ENCODE measurements at regions not wholly inside any gene's neighbourhood (a gene's known extent, or its start where the extent isn't known, plus 50 kb on each side); places are given as distances from the start of the nearest gene placed in this dataset.

DNA sequence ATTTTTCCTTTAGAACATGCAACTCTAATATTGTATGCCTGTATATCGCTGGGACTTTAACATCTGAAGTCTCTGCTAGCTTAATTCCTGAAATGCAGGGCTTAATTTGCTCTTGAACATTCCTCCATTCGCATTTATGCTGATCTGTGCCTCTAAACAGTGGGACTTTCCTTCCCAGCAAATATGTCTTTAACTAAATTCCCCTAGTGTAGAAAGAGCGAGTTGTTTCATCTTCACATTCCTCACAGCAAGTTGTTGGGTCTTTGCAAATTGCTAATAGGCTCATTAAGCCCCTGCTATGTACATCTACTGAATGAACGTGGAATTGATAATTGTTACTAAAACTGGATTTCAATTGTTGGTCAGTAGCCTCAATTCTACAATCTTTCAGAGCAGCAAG is 118.4 kb upstream of the OBI1 start:
- no peak for DNase-seq

DNA sequence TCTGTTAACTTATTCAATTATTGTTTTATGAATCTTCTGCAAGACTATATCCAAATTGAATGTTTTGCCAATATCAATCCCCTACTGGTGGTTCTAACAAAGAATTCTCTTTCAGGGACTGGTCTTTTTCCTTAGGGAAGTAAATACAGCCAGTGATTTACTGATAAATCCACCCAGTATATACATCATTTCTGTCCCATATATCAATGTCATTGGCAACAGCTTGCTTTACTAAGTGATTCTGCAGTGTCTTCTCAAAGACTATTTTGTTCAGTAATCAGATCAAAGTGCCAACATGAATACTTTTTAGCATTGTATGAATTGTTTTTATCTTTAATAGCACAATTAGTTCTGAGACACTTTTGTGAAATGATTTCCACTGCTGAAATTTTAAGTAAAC is 114.0 kb upstream of the OBI1 start:
- no peak for DNase-seq

DNA sequence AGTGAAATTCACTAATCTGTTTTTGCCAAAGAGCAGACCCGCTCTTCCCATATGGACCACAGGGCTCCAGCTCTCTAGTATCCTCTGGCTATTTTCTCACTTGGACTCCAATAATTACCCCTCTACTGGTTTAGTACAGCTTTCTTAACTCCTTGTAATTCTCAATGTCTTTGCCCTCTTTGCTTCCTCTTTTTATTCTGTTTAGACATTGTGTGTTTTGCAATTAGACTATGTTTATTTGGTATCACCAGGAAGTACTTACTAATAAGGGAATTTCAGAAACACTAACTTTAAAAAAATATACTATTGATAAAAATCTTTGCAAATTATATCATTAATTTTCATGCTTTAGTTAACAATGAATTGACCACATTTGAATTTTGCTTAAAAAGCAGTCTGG is 111.6 kb upstream of the OBI1 start:
- no peak for DNase-seq

DNA sequence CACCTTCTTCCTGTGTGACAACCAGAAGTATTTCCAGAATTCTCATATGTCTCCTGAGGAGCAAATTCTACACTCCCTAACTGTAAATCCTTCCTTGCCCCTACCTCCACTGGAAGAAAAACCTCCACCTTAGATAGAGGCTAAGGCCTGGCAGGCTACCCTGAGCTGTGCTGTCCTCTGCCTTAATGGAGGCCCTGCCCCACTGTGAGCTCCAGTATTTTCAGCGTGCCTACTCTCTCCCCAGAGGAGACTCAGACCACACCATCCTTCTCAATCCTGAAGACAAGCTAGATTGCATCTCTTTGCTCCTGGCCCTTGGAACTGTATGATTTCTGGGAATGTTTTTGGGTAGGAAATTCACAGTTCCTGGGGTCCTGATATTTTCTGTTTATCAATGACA is 110.0 kb upstream of the OBI1 start:
- DNase-seq = no peak

DNA sequence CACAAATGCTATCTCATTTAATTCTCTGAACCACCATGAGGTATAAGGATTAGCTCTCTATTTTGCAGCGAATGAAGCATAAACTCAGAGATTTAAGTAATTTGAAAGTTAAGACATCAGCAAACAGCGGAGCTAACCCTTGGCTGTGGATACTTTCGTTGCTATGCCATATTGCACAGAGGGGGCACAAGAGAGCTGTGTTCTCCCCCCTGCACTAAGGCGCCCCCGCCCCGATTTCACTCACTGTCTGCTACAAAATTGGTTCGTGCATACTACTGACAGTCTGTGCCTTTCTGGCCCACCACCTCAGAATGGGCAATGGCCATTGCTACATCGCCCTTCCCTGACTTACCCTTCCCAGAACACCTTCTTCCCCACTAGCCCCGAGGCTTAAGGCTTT is 105.7 kb upstream of the OBI1 start:
- DNase-seq = no peak

DNA sequence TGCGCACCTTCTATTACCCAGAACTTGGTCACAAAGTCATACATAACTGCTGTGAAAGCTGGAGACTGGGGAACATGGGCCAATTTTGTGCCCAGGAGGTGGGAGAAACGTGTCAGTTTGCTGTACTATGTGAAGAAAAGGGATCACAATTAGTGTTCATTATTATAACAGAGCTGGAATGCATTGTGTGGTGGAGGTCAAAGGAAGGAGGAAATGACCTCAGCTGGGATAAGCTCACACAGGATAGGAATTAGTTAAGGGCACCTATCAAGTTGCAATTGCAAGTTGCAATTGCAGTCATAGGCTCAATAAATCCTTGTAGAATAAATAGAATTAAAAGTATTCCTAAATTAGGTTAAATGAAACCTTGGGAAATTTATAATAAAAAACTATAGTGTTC is 103.9 kb upstream of the OBI1 start:
- no peak for DNase-seq

DNA sequence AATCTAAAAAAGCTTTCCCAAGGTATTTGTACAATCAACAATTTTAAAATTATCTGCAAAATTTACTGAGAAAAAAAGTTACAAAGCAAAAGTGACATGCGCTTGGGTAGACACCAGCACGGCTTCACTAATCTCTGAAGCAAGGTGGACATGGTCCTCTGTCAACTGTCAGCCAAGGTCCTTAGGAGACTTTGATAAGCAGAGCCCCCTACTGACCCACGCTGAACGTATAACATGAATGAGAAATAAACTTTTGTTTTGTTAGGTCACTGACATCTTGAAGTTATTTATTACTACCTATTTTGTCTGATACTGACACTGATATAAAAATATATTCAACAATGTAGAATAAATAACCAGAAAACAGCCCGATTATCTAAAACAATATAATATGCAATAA is 100.7 kb upstream of the OBI1 start:
- no peak for DNase-seq

DNA sequence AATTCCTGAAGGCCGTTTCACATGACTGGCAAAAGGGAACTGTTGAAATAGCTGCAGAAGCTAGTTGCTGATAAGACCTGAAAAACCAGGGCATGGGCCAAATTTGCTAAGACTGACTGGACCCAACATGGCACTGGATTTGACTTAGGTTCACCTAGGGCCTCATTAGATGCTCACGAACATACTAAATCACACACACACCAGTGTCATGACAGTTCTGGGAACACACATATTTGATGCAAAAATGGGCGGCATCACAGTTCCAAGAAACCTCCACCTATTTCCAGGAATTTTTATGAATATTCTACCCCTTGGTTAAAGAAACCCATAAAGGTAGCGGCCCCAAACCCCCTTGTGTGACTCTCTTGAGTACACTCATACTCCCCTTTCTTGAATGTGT is 99.6 kb upstream of the OBI1 start:
- no peak for DNase-seq

DNA sequence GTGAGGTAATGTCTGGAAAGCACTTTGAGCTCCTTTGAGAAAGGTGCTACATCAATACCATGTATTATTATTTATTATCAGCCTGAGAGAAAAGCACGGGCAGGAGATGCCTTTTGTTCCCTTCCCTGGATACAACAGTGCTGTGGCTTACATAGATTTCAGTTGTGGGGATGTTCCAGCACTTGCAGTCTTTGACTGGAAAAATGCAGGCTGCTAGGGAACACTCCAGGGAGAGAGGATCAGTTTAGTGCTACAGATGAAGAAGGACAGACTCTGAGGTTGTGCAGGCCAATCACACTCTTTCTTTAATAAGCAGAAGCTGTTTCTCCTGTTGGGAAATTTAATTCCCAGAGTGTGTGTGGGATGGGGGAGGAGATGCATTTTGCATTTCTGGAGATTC is 94.5 kb upstream of the OBI1 start:
- DNase-seq = no peak

DNA sequence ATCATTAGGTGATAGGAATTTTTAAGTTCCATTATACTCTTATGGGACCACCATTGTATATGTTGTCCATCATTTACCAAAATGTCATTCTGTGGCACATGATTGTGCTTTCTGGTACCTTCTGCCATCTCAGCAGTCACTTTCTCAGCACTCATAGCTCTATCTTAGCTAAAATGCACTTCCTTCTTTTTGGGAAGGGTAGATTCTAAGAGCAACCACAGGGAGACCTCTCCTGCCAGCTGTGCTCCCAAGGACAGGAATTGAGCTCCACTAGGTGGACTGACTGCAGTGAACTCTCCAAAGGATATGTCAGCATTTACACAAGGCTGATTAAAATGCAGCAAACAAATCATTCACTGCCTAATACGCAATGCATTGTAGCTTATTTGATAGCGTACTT is 91.8 kb upstream of the OBI1 start:
- DNase-seq = no peak

DNA sequence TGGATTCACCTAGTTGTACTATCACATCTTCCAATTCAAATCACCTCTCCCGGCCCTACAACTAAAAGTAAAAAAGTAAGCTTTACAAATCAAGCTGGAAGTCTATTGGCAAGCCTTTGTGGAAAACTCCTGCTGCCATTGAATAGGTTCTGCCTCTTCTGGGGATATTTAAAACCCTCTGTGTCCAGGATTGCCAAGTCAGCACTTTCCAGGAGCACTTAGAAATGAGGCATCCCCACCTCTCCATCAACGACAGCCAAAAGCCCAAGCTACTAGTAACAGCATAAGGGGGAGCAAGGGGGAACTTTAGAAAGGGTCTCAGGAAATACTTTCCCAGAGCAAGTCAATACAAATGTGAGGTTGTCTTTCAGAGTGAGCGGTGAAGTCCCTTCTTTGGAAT is 85.0 kb upstream of the OBI1 start:
- no peak for DNase-seq

DNA sequence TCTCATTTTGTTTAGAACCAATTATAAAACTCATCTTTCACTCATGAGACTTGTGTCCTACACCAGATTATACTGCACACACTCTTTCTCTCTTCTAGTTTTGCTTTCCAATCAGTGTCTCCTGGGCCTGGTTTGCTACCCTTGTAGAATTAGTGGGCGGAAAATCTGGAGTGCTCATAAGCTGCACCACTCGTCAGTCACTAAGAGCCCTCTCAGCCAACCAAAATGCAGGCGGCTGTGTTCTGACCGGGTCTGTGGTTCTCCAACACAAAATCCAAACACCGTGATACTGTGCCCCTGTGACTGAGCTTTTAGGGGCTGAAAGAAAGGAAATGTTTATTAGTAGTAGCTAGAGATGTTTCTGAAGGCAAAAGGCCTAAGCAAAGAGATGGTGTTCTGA is 83.7 kb upstream of the OBI1 start:
- no peak for DNase-seq

DNA sequence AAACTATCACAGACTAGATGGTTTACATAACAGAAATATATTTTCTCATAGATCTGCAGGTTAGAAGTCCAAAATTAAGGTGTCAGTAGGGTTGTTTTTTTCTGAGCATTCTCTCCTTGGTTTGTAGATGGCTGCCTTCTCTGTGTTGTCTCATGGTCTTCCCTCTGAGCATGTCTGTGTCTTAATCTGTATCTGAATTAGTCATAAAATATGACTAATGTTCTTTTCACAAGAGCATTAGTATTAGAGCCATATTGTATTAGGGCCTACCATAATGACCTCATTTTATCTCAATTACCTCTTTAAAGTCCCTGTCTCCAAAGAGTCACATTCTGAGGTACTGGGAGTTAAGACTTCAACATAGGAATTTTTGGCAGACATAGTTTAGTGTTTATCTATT is 77.2 kb upstream of the OBI1 start:
- no peak for DNase-seq

DNA sequence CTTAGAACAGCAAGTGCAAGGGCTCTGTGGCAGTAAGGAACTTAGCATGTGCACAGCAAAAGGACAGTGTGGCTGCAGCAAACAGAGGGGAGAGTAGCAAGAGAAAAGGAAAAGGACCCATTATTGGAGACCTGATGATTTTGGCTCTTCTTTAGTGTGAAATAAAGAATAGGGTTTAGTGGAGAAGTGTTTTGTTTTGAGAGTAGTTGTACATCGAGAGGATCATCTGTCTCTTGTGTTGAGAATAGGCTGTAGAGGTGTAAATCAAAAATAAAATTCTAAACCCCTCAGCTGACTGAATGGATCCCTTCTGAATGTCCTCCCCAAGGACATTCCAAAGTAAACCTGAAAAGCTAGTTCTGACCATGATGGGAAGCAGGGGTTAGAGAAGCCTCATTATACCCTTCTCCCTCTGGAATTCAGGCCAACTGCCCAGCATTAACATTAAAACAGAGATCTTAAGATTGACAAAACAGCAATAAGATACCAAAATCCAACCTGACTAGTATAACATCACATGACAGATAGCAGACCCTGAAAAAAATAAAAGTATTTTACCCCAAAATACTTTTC is 73.6 kb upstream of the OBI1 start:
- DNase-seq = no peak

DNA sequence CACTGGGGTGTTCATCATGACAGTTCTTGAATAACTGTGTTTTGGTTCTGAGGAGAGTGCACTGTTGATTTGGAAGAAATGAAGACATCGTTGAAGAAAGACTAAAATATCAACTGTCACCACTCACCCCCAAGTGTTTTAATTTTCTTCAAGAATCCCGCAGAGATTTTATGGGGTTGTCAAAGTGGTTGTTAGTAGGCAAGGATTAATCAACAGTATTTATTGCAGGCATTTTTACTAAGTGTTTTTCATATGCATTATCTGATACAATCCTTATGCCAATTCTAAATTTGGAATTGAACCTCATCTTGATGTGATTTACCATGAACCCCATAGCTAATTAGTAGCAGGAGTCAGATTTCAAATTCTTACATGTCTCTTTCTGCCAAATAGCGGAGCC is 63.7 kb upstream of the OBI1 start:
- DNase-seq = no peak

DNA sequence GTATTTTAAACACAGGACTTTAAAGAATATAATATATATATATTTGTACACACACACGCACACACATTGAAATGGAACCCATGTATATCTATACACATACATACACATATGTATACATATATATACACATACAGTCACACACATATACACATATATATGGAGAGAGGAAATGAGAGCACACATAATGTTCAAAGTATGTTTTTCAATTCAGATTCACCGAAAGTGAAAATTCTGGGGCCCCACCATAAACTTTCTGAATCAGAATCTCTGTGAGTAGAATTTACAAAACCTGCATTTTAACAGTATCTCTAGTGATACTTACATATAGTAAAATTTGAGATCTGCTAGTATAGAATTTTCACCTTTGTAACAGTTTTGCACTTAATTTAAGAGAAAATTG is 60.4 kb upstream of the OBI1 start:
- no peak for DNase-seq

DNA sequence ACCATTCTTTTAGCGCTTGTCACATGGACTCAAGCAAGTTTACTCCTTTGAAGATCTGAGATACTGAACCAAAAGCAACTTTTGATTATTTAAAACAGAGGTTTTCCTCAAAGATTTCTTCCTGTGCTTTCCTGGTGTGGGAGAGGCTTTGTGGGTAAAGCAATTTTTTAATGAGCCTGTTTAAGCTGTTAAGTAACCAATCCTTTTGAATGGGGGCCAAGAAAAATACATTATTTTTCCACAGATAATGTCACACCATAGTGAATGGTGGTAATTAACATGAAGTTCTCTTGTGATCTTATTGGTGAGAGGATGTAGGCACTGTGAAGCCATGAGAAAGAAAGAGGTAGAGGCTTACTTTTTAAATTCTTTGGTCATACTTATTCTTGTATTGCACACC is 55.8 kb upstream of the OBI1 start:
- DNase-seq = no peak

DNA sequence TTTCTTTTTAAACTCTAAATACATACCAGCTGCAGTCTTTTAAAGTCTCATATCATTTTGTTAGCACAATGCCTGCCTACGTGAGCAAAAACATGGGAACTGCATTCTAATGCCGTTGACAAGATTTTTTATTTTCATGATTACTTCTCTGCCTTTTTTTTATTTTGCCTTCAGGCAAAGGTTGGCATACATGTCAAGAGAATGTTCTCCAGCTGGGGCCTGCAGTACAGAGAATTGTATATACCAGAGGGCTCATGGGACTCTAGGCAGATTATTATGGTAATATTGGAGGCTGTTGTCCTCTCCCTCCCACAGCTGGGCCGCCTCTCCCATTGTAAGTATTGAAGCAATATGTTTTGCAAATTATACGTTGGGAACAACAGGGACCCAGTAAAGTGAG is 53.9 kb upstream of the OBI1 start:
- no peak for DNase-seq

DNA sequence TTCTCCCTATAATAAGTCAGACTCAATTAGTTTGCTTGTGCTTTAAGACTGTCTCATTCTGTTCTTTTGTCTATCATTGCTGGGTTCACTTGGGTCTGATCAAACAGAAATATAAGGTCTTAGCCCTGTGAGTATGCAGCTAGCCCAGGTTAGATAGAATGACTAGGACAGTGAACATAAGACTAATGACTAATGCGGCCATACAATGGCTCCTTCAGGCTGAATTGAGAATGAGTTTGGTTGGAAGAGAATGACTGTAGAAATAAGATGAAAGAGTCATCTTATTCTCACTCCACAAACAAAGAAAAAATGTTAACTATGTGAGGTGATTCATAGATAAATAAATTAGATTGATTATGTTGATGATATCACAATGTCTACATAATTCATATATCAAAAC is 50.1 kb upstream of the OBI1 start:
- no peak for DNase-seq

All from hippocampal formation (tissue), 2 donors.